GM23338 (cell line): ENCODE measurements at regions not wholly inside any gene's neighbourhood (a gene's known extent, or its start where the extent isn't known, plus 50 kb on each side); places are given as distances from the start of the nearest gene placed in this dataset.

Experiments used
- ATAC-seq: fragments of 200-7000 bp; cut with Tn5 transposase; 3 replicates; pipeline ENCODE4 v1.9.1; 2020
- DNase-seq: peaks from one replicate; pipeline ENCODE4 v3.0.0-alpha.2; 2015; ENCODE audit warnings: low spot score
- H2AFZ ChIP-seq: fragments of 200-600 bp; sonication (generic); 2 replicates; pipeline ENCODE4 v1.8.0; 2016; ENCODE audit warnings: antibody characterized with exemption, mild to moderate bottlenecking, moderate library complexity
- H3F3A ChIP-seq: fragments of 200-600 bp; sonication (generic); replicated peaks from 2 replicates; pipeline ENCODE4 v1.8.0; 2017; ENCODE audit warnings: antibody characterized with exemption, mixed run types, low read depth
- H3K27ac ChIP-seq: fragments of 200-600 bp; sonication (generic); 2 replicates; pipeline ENCODE4 v1.6.1; 2016; ENCODE audit warnings: low read depth
- H3K27me3 ChIP-seq: fragments of 200-600 bp; sonication (generic); 2 replicates; pipeline ENCODE4 v1.8.0; 2016; ENCODE audit warnings: mild to moderate bottlenecking, mixed run types, moderate library complexity; ENCODE audit not compliant: insufficient read depth
- H3K36me3 ChIP-seq: fragments of 200-600 bp; sonication (generic); 2 replicates; pipeline ENCODE4 v1.8.0; 2016; ENCODE audit warnings: mild to moderate bottlenecking; ENCODE audit not compliant: insufficient read depth
- H3K4me1 ChIP-seq: fragments of 200-600 bp; sonication (generic); 2 replicates; pipeline ENCODE4 v1.8.0; 2016; ENCODE audit warnings: mild to moderate bottlenecking, moderate library complexity; ENCODE audit not compliant: insufficient read depth
- H3K4me2 ChIP-seq: fragments of 200-600 bp; sonication (generic); 2 replicates; pipeline ENCODE4 v1.7.1; 2017; ENCODE audit warnings: mixed run types
- H3K4me3 ChIP-seq: fragments of 200-600 bp; sonication (generic); 2 replicates; pipeline ENCODE4 v1.6.1; 2016; ENCODE audit warnings: mixed run types
- H3K79me2 ChIP-seq: fragments of 200-600 bp; sonication (generic); replicated peaks from 2 replicates; pipeline ENCODE4 v1.8.0; 2017; ENCODE audit warnings: mild to moderate bottlenecking; ENCODE audit not compliant: insufficient read depth
- H3K9me2 ChIP-seq: fragments of 200-600 bp; sonication (generic); 2 replicates; pipeline ENCODE4 v1.8.0; 2017; ENCODE audit not compliant: insufficient read depth
- H4K20me1 ChIP-seq: fragments of 200-600 bp; sonication (generic); replicated peaks from 2 replicates; pipeline ENCODE4 v1.8.0; 2017; ENCODE audit warnings: mild to moderate bottlenecking; ENCODE audit not compliant: insufficient read depth
- H3K27ac Mint-ChIP-seq: 2 replicates; pipeline ENCODE4 v1.8.0; 2020; ENCODE audit warnings: inconsistent platforms, mild to moderate bottlenecking, moderate library complexity, mixed read lengths
- H3K27me3 Mint-ChIP-seq: 3 replicates; pipeline ENCODE4 v1.8.0; 2022; ENCODE audit warnings: low read depth, mild to moderate bottlenecking, moderate library complexity, mixed read lengths, inconsistent platforms; ENCODE audit not compliant: insufficient read depth, poor library complexity
- H3K36me3 Mint-ChIP-seq: 3 replicates; pipeline ENCODE4 v1.8.0; 2021; ENCODE audit warnings: low read depth, mild to moderate bottlenecking, inconsistent platforms, moderate library complexity, mixed read lengths
- H3K4me1 Mint-ChIP-seq: 3 replicates; pipeline ENCODE4 v1.8.0; 2020; ENCODE audit warnings: mild to moderate bottlenecking, inconsistent platforms, mixed read lengths
- H3K4me3 Mint-ChIP-seq: 3 replicates; pipeline ENCODE4 v1.8.0; 2021; ENCODE audit warnings: moderate library complexity, mild to moderate bottlenecking, inconsistent platforms, mixed read lengths
- H3K9me3 Mint-ChIP-seq: 3 replicates; pipeline ENCODE4 v1.8.0; 2020; ENCODE audit warnings: moderate library complexity, mild to moderate bottlenecking, inconsistent platforms, mixed read lengths
- CREB1 ChIP-seq: fragments of 250-450 bp; sonication (Bioruptor Pico); IDR thresholded peaks from 2 replicates; pipeline ENCODE4 v1.5.0; 2020; ENCODE audit warnings: low read depth, mild to moderate bottlenecking, moderate library complexity
- ETS1 ChIP-seq: IDR thresholded peaks from 2 replicates; pipeline ENCODE4 v1.6.1; 2016; ENCODE audit warnings: antibody characterized with exemption
- EZH2 ChIP-seq: fragments of 200-600 bp; sonication (generic); IDR thresholded peaks from one replicate; pipeline ENCODE4 v1.8.0; 2017; ENCODE audit warnings: antibody characterized with exemption, mild to moderate bottlenecking, low read depth; ENCODE audit not compliant: unreplicated experiment
- JUNB ChIP-seq: IDR thresholded peaks from one replicate; pipeline ENCODE4 v1.6.1; 2016; ENCODE audit warnings: antibody characterized with exemption; ENCODE audit not compliant: unreplicated experiment
- NANOG ChIP-seq: IDR thresholded peaks from 2 replicates; pipeline ENCODE4 v1.6.1; 2016; ENCODE audit warnings: antibody characterized with exemption, borderline replicate concordance
- POLR2AphosphoS5 ChIP-seq: IDR thresholded peaks from 2 replicates; pipeline ENCODE4 v1.6.1; 2016; ENCODE audit warnings: antibody characterized with exemption, low read depth
- STAT1 ChIP-seq: IDR thresholded peaks from one replicate; pipeline ENCODE4 v1.6.1; 2016; ENCODE audit warnings: antibody characterized with exemption; ENCODE audit not compliant: unreplicated experiment
- ZNF114 ChIP-seq: fragments of 250-450 bp; sonication (Bioruptor Pico); IDR thresholded peaks from 2 replicates; pipeline ENCODE4 v1.5.0; 2020; ENCODE audit warnings: mild to moderate bottlenecking, moderate library complexity
- ZNF462 ChIP-seq: fragments of 250-450 bp; sonication (Bioruptor Pico); IDR thresholded peaks from 2 replicates; pipeline ENCODE4 v1.5.0; 2020; ENCODE audit warnings: mild to moderate bottlenecking, moderate library complexity
- TF ChIP-seq, protein P1 (sequence below), 2 experiments: fragments of 200-600 bp in 1 of 2; sonication (generic) in 1 of 2; conservative IDR thresholded peaks; 2 replicates each; pipeline versions ENCODE4 v1.5.1 to v1.6.1; 2016 to 2017; ENCODE audit warnings: antibody characterized with exemption in 2 of 2, low read depth in 2 of 2, mild to moderate bottlenecking in 2 of 2, moderate library complexity in 1 of 2
- TF ChIP-seq, protein P2 (sequence below): IDR thresholded peaks from one replicate; pipeline ENCODE4 v1.6.1; 2018; ENCODE audit warnings: antibody characterized with exemption; ENCODE audit not compliant: unreplicated experiment

DNA sequence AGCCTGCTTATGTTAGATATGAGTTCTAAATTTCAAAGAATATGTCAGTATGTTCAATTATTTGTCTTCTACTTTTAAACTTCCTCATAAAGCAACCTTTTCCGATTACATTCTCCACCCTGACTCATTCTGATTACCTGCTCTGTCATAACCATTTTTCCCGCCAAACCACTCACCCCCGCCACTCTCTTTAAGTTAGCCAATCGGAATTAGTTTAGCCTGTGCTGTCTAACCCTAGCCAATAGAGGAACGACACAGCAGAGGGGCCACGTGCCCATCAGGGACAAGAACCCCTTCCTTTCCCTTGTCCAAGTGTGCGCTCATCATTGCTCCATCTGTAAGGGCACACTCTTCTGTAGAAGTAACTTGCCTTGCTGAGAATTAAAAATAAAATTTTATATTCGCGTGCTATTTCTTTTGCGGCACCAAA, 91.4 kb downstream of the CCDC71L start (continued):
- TF ChIP-seq, protein P1, sequence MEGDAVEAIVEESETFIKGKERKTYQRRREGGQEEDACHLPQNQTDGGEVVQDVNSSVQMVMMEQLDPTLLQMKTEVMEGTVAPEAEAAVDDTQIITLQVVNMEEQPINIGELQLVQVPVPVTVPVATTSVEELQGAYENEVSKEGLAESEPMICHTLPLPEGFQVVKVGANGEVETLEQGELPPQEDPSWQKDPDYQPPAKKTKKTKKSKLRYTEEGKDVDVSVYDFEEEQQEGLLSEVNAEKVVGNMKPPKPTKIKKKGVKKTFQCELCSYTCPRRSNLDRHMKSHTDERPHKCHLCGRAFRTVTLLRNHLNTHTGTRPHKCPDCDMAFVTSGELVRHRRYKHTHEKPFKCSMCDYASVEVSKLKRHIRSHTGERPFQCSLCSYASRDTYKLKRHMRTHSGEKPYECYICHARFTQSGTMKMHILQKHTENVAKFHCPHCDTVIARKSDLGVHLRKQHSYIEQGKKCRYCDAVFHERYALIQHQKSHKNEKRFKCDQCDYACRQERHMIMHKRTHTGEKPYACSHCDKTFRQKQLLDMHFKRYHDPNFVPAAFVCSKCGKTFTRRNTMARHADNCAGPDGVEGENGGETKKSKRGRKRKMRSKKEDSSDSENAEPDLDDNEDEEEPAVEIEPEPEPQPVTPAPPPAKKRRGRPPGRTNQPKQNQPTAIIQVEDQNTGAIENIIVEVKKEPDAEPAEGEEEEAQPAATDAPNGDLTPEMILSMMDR (conservative IDR thresholded peaks at IDR 0.05; ENCODE audit: low read depth in 2 of 2) = no peak
- no peak for TF ChIP-seq CREB1
- TF ChIP-seq EZH2 = no peak

DNA sequence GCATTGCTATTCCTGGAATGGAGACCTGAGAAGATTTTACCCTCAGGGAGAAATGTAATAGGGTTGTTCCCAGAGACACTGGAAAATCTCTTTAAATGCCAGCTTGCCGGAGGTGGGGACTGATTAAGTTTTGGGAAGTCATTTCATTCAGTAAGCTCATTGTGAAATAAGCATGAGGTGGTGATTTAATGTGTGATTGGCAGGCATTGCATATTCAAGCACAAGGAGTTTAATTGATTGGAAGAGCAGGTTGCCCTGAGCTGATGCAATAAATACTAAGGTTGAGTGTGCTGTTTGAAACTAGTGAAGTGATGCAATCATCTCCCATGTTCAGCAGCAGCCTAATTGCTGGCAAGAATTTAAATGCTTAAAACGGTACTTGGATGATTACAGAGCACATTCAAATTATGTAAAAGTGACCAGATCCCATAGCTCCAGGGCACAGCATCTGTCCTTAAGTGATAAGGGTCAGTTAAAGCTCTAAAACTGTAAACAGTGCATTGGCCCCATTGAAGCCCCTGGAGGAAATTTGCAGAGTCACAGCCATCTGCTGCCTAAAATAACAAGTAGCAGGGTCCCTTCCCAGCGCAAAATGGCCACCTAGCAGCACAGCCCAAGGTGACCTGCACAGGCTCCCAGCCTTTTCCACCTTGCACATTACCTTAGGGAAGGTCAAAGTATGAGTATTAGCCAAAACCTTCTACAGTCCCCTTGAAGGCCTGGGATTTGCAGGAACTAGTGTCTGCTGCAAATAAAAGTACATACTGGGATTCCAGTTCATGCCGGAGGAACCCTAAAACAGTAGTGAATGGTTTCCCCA, 92.1 kb downstream of the CCDC71L start:
- no peaks in the 10 kb centered on the region for H3K36me3 ChIP-seq
- peak; percentile 49 for DNase-seq
- no peaks in the 10 kb centered on the region for H4K20me1 ChIP-seq
- ATAC-seq = peak; percentile 39
- H3K79me2 ChIP-seq = no peaks in the 10 kb centered on the region
- H3K27me3 ChIP-seq = no peaks in the 10 kb centered on the region
- H3K9me3 Mint-ChIP-seq = peaks cover 14% of the 10 kb centered on the region
- H3K27ac ChIP-seq = peak overlapping the region; percentile 3; the same call in 1 of the 2 replicates
- H3K36me3 Mint-ChIP-seq = peaks cover 16% of the 10 kb centered on the region
- H3K27ac Mint-ChIP-seq = peak overlapping the region; percentile 99
- no peaks in the 10 kb centered on the region for H3F3A ChIP-seq
- H3K4me3 Mint-ChIP-seq = no peak overlapping the region; the same call in 2 of the 3 replicates
- TF ChIP-seq JUNB (no peak), POLR2AphosphoS5 (no peak), ZNF462 (CRISPR knock-in tag) (no peak), ZNF114 (no peak), CREB1 (no peak), STAT1 (no peak), ETS1 (no peak), NANOG (no peak)
- TF ChIP-seq, protein P2, sequence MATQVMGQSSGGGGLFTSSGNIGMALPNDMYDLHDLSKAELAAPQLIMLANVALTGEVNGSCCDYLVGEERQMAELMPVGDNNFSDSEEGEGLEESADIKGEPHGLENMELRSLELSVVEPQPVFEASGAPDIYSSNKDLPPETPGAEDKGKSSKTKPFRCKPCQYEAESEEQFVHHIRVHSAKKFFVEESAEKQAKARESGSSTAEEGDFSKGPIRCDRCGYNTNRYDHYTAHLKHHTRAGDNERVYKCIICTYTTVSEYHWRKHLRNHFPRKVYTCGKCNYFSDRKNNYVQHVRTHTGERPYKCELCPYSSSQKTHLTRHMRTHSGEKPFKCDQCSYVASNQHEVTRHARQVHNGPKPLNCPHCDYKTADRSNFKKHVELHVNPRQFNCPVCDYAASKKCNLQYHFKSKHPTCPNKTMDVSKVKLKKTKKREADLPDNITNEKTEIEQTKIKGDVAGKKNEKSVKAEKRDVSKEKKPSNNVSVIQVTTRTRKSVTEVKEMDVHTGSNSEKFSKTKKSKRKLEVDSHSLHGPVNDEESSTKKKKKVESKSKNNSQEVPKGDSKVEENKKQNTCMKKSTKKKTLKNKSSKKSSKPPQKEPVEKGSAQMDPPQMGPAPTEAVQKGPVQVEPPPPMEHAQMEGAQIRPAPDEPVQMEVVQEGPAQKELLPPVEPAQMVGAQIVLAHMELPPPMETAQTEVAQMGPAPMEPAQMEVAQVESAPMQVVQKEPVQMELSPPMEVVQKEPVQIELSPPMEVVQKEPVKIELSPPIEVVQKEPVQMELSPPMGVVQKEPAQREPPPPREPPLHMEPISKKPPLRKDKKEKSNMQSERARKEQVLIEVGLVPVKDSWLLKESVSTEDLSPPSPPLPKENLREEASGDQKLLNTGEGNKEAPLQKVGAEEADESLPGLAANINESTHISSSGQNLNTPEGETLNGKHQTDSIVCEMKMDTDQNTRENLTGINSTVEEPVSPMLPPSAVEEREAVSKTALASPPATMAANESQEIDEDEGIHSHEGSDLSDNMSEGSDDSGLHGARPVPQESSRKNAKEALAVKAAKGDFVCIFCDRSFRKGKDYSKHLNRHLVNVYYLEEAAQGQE = no peak
- peak overlapping the region; percentile 96; the same call in 1 of the 2 replicates for H2AFZ ChIP-seq
- no peak overlapping the region for H3K4me2 ChIP-seq
- H3K27me3 Mint-ChIP-seq = peaks cover 3% of the 10 kb centered on the region
- H3K4me3 ChIP-seq = no peak overlapping the region
- peaks cover 10% of the 10 kb centered on the region for H3K4me1 Mint-ChIP-seq
- peaks cover 5% of the 10 kb centered on the region; the same call in 1 of the 2 replicates for H3K4me1 ChIP-seq
- peaks cover 18% of the 10 kb centered on the region for H3K9me2 ChIP-seq
